ENCODE measurements at regions not wholly inside any gene's neighbourhood (a gene's known extent, or its start where the extent isn't known, plus 50 kb on each side); places are given as distances from the start of the nearest gene placed in this dataset.

GRCh38 chr7:8379264-8379663, 54.1 kb upstream of the NXPH1 start:
- DNase-seq (ENCODE audit: low spot score): no peak

- no peak for DNase-seq (ENCODE audit: low spot score)
Observed at GRCh38 chr7:8380130-8380529, 53.3 kb upstream of the NXPH1 start.

GRCh38 chr7:8382004-8382730, 51.2 kb upstream of the NXPH1 start:
- no peak for DNase-seq (ENCODE audit: low spot score)

All from LoVo (cell line).